H9 (cell line): ENCODE measurements at regions not wholly inside any gene's neighbourhood (a gene's known extent, or its start where the extent isn't known, plus 50 kb on each side); places are given as distances from the start of the nearest gene placed in this dataset.

ENCODE experiments used
- DNase-seq: peaks from one replicate; pipeline ENCODE4 v3.0.0-alpha.2; 2017
- H2AFZ ChIP-seq: one replicate; pipeline ENCODE4 v1.6.1; 2013; ENCODE audit warnings: mild to moderate bottlenecking, low read length, control low read depth, moderate library complexity
- H2AK5ac ChIP-seq: 2 replicates; pipeline ENCODE4 v1.6.1; 2013; ENCODE audit warnings: low read length, control low read depth, mixed read lengths; ENCODE audit not compliant: insufficient read length
- H2BK120ac ChIP-seq: one replicate; pipeline ENCODE4 v1.6.1; 2013; ENCODE audit warnings: low read depth, mild to moderate bottlenecking, low read length, control low read depth, inconsistent platforms; ENCODE audit not compliant: poor library complexity, severe bottlenecking
- H2BK12ac ChIP-seq: 2 replicates; pipeline ENCODE4 v1.6.1; 2013; ENCODE audit warnings: low read length, control low read depth, mixed read lengths, low read depth; ENCODE audit not compliant: insufficient read length
- H2BK15ac ChIP-seq: 2 replicates; pipeline ENCODE4 v1.6.1; 2013; ENCODE audit warnings: low read depth, low read length, control low read depth
- H2BK20ac ChIP-seq: one replicate; pipeline ENCODE4 v1.6.1; 2013; ENCODE audit warnings: low read depth, mild to moderate bottlenecking, low read length, control low read depth, inconsistent platforms; ENCODE audit not compliant: poor library complexity, severe bottlenecking
- H2BK5ac ChIP-seq: 2 replicates; pipeline ENCODE4 v1.6.1; 2013; ENCODE audit warnings: low read length, control low read depth, mixed read lengths; ENCODE audit not compliant: insufficient read length
- H3K14ac ChIP-seq: 2 replicates; pipeline ENCODE4 v1.6.1; 2013; ENCODE audit warnings: low read length, control low read depth; ENCODE audit not compliant: insufficient read depth
- H3K18ac ChIP-seq: 2 replicates; pipeline ENCODE4 v1.6.1; 2013; ENCODE audit warnings: low read depth, mild to moderate bottlenecking, mixed read lengths, low read length, control low read depth; ENCODE audit not compliant: insufficient read length
- H3K23ac ChIP-seq: 2 replicates; pipeline ENCODE4 v1.6.1; 2013; ENCODE audit warnings: low read length, control low read depth, mixed read lengths, low read depth; ENCODE audit not compliant: insufficient read length
- H3K23me2 ChIP-seq: 2 replicates; pipeline ENCODE4 v1.6.1; 2013; ENCODE audit warnings: low read depth, mild to moderate bottlenecking, mixed read lengths, low read length, control low read depth; ENCODE audit not compliant: insufficient read length, poor library complexity, severe bottlenecking
- H3K27ac ChIP-seq: 2 replicates; pipeline ENCODE4 v1.5.1; 2013; ENCODE audit warnings: low read length, control low read depth, mixed read lengths, low read depth; ENCODE audit not compliant: insufficient read length
- H3K27me3 ChIP-seq: 2 replicates; pipeline ENCODE4 v1.6.1; 2013; ENCODE audit warnings: low read length, control low read depth, inconsistent platforms; ENCODE audit not compliant: insufficient read depth
- H3K4ac ChIP-seq: 2 replicates; pipeline ENCODE4 v1.6.1; 2013; ENCODE audit warnings: low read depth, mild to moderate bottlenecking, control low read depth, inconsistent platforms, low read length, moderate library complexity
- H3K4me1 ChIP-seq: 2 replicates; pipeline ENCODE4 v1.6.1; 2013; ENCODE audit warnings: low read length, control low read depth, inconsistent platforms; ENCODE audit not compliant: insufficient read depth
- H3K4me2 ChIP-seq: 2 replicates; pipeline ENCODE4 v1.6.1; 2013; ENCODE audit warnings: low read length, control low read depth, mixed read lengths; ENCODE audit not compliant: insufficient read length, insufficient read depth
- H3K56ac ChIP-seq: 2 replicates; pipeline ENCODE4 v1.6.1; 2013; ENCODE audit warnings: low read depth, mild to moderate bottlenecking, mixed read lengths, low read length, control low read depth; ENCODE audit not compliant: insufficient read length
- H3K79me1 ChIP-seq: 2 replicates; pipeline ENCODE4 v1.6.1; 2013; ENCODE audit warnings: low read depth, mild to moderate bottlenecking, moderate library complexity, low read length, control low read depth, inconsistent platforms; ENCODE audit not compliant: insufficient read depth, poor library complexity, severe bottlenecking
- H3K79me2 ChIP-seq: 2 replicates; pipeline ENCODE4 v1.6.1; 2013; ENCODE audit warnings: low read length, control low read depth, inconsistent platforms; ENCODE audit not compliant: insufficient read depth
- H3K9ac ChIP-seq: 2 replicates; pipeline ENCODE4 v1.6.1; 2013; ENCODE audit warnings: low read length, control low read depth, mixed read lengths; ENCODE audit not compliant: insufficient read length; ENCODE audit errors: extremely low read depth
- H3K9me3 ChIP-seq: one replicate; pipeline ENCODE4 v1.6.1; 2013; ENCODE audit warnings: low read depth, low read length, inconsistent platforms; ENCODE audit not compliant: control insufficient read depth
- H3T11ph ChIP-seq: one replicate; pipeline ENCODE4 v1.6.1; 2013; ENCODE audit warnings: mild to moderate bottlenecking, low read length, control low read depth, inconsistent platforms
- H4K20me1 ChIP-seq: one replicate; pipeline ENCODE4 v1.6.1; 2013; ENCODE audit not compliant: control insufficient read depth, insufficient read length, insufficient read depth
- H4K5ac ChIP-seq: 2 replicates; pipeline ENCODE4 v1.6.1; 2013; ENCODE audit warnings: low read depth, mild to moderate bottlenecking, mixed read lengths, low read length, control low read depth; ENCODE audit not compliant: insufficient read length
- H4K8ac ChIP-seq: replicated peaks from 2 replicates; pipeline ENCODE4 v1.6.1; 2013; ENCODE audit warnings: low read length, control low read depth, mixed read lengths, low read depth; ENCODE audit not compliant: insufficient read length
- H4K91ac ChIP-seq: 2 replicates; pipeline ENCODE4 v1.6.1; 2013; ENCODE audit warnings: low read depth, mild to moderate bottlenecking, moderate library complexity, mixed read lengths, low read length, control low read depth; ENCODE audit not compliant: insufficient read length
- H3K27ac Mint-ChIP-seq, 3 experiments: 2 replicates in 2 of 3; 3 replicates in 1 of 3; pipeline ENCODE4 v1.8.0; 2020 to 2021; ENCODE audit warnings: mixed read lengths in 3 of 3, mild to moderate bottlenecking in 1 of 3, moderate library complexity in 1 of 3
- H3K27me3 Mint-ChIP-seq: 2 replicates; pipeline ENCODE4 v1.8.0; 2021; ENCODE audit warnings: low read depth, mild to moderate bottlenecking, moderate library complexity, mixed read lengths
- H3K36me3 Mint-ChIP-seq, 3 experiments: 2 replicates in 2 of 3; 3 replicates in 1 of 3; pipeline ENCODE4 v1.8.0; 2020 to 2021; ENCODE audit warnings: low read depth in 3 of 3, mixed read lengths in 3 of 3; ENCODE audit not compliant: insufficient read depth in 1 of 3
- H3K4me1 Mint-ChIP-seq, 2 experiments: 2 replicates each; pipeline ENCODE4 v1.8.0; 2020; ENCODE audit warnings: mixed read lengths in 2 of 2
- H3K4me3 Mint-ChIP-seq, 2 experiments: 2 replicates in 1 of 2; 3 replicates in 1 of 2; pipeline ENCODE4 v1.8.0; 2020 to 2021; ENCODE audit warnings: mild to moderate bottlenecking in 2 of 2, mixed read lengths in 2 of 2, moderate library complexity in 1 of 2
- H3K9me3 Mint-ChIP-seq, 2 experiments: 2 replicates in 1 of 2; 3 replicates in 1 of 2; pipeline ENCODE4 v1.8.0; 2020; ENCODE audit warnings: mild to moderate bottlenecking in 2 of 2, mixed read lengths in 2 of 2, moderate library complexity in 1 of 2
- CTCF ChIP-seq: fragments of 200-600 bp; sonication (generic); conservative IDR thresholded peaks from 3 replicates; pipeline ENCODE4 v1.8.0; 2021; ENCODE audit warnings: antibody characterized with exemption, mild to moderate bottlenecking
- WGBS: extraction: QIAGEN DNeasy Blood & Tissue Kit; methylation state at CpG from one replicate; pipeline ENCODE4 v1.1.7; 2013; ENCODE audit warnings: missing lambda C conversion rate, low lambda C conversion rate, mixed read lengths; ENCODE audit not compliant: insufficient read length; ENCODE audit errors: extremely low coverage; 5-methylcytosine and 5-hydroxymethylcytosine counted together

GRCh38 chr1:72579629-72580028 is 297.3 kb upstream of the NEGR1 start:
- Histone ChIP-seq H2AFZ (no peak overlapping the region), H3K27ac (no peak overlapping the region), H3K79me2 (no peaks in the 10 kb centered on the region), H3T11ph (no peak overlapping the region), H3K4me2 (no peak overlapping the region), H4K20me1 (no peaks in the 10 kb centered on the region), H4K91ac (no peak overlapping the region), H3K79me1 (no peaks in the 10 kb centered on the region), H3K14ac (no peak overlapping the region), H4K8ac (no peak overlapping the region), H2BK5ac (no peak overlapping the region), H2BK12ac (no peak overlapping the region), H3K4ac (no peak overlapping the region), H2AK5ac (no peak overlapping the region), H3K9ac (no peak overlapping the region), H4K5ac (no peak overlapping the region), H3K56ac (no peak overlapping the region), H3K23me2 (no peaks in the 10 kb centered on the region), H3K27me3 (no peaks in the 10 kb centered on the region), H3K23ac (no peak overlapping the region), H3K18ac (no peak overlapping the region), H3K4me1 (no peaks in the 10 kb centered on the region), H3K9me3 (no peaks in the 10 kb centered on the region), H2BK15ac (no peak overlapping the region), H2BK20ac (no peak overlapping the region), H2BK120ac (no peak overlapping the region)
- Mint-ChIP-seq H3K27me3 (no peaks in the 10 kb centered on the region), H3K36me3 (no peaks in the 10 kb centered on the region), H3K4me1 (no peaks in the 10 kb centered on the region), H3K27ac (no peak overlapping the region), H3K4me3 (no peak overlapping the region), H3K9me3 (no peaks in the 10 kb centered on the region)
- TF ChIP-seq CTCF, result no peak
- DNase-seq, result no peak
- WGBS, result no CpG with 5 or more reads among the region's 2 CpGs
